AG04450 (cell line): ENCODE measurements at regions not wholly inside any gene's neighbourhood (a gene's known extent, or its start where the extent isn't known, plus 50 kb on each side); places are given as distances from the start of the nearest gene placed in this dataset.
A peak's percentile ranks its signal among the peaks of the same experiment; 100 is the strongest.

ENCODE experiments used
- CTCF ChIA-PET: fragments of 300-600, 350-600 bp; formaldehyde crosslinking; extraction: SDS; loops from one replicate; lab custom pipeline; 2022; ENCODE audit warnings: antibody characterized with exemption, inconsistent platforms; lab: Charles Lee
- POLR2A ChIA-PET: fragments of 350-600 bp; formaldehyde crosslinking; extraction: SDS; loops from one replicate; lab custom pipeline; 2021; ENCODE audit warnings: antibody characterized with exemption, inconsistent platforms; lab: Yijun Ruan, JAX
- DNase-seq: peaks from one replicate; pipeline ENCODE4 v3.0.0-alpha.2; 2011; ENCODE audit warnings: low read depth, low spot score
- H3K27ac ChIP-seq: one replicate; pipeline ENCODE4 v1.5.1; 2012; ENCODE audit warnings: low read depth, low read length, control low read depth
- H3K27me3 ChIP-seq: one replicate; pipeline ENCODE4 v1.6.0; 2012; ENCODE audit warnings: low read length; ENCODE audit not compliant: control insufficient read depth, insufficient read depth
- H3K4me3 ChIP-seq: 2 replicates; pipeline ENCODE4 v1.5.1; 2011; ENCODE audit warnings: mild to moderate bottlenecking, low read depth, low read length, control low read depth
- H3K9me3 ChIP-seq: 2 replicates; pipeline ENCODE4 v1.5.1; 2012; ENCODE audit warnings: low read length; ENCODE audit not compliant: control insufficient read depth, insufficient read depth
- TF ChIP-seq, protein P1 (sequence below): IDR thresholded peaks from 2 replicates; pipeline ENCODE4 v1.5.1; 2011; ENCODE audit warnings: low read depth, low read length, control low read depth, inconsistent platforms

DNA sequence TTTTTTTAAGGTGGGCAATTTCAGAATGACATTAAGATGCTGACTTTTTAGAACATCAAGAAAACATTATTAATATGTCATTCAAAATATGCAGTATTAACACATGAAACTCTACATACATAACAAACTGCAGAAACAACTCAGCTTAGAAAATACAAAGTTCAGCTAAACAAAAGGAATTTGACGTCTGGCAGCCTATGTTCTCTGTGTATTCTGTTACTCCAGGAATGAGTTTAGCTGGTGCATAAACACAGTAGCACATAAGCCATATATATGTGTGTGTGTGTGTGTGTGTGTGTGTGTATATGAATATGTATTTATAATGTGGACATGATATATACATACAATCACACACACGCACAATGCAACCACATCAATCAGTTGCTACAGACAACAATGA is 413.5 kb upstream of the PSMD7 start:
- POLR2A ChIA-PET: interaction anchor here (0.6 kb wide), 1 partner anchor 1039 kb away, joined by 3 read pairs; no protein-coding TSS in a partner anchor
- peaks cover 2% of the 10 kb centered on the region for H3K27me3 ChIP-seq

DNA sequence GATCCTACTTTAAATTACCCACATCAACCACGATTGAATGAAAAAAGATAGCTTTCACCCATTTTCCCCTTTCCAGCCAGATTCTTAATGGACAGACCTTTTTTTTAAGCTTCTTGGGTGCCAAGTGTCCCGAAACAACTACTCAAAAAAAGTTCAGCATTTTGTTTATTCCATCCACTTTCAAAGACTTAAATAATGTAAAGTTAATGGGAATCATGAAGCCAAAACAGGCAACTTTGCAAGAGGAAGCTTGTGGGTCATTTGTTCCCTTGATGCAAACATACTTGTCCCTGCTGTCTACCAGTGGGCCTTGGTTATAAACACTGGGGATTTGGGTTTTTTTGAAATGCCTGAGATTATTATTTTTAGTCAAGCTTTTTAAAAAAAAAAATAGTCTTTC is 414.0 kb upstream of the PSMD7 start:
- no peak for DNase-seq
- TF ChIP-seq, protein P1, sequence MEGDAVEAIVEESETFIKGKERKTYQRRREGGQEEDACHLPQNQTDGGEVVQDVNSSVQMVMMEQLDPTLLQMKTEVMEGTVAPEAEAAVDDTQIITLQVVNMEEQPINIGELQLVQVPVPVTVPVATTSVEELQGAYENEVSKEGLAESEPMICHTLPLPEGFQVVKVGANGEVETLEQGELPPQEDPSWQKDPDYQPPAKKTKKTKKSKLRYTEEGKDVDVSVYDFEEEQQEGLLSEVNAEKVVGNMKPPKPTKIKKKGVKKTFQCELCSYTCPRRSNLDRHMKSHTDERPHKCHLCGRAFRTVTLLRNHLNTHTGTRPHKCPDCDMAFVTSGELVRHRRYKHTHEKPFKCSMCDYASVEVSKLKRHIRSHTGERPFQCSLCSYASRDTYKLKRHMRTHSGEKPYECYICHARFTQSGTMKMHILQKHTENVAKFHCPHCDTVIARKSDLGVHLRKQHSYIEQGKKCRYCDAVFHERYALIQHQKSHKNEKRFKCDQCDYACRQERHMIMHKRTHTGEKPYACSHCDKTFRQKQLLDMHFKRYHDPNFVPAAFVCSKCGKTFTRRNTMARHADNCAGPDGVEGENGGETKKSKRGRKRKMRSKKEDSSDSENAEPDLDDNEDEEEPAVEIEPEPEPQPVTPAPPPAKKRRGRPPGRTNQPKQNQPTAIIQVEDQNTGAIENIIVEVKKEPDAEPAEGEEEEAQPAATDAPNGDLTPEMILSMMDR: no peak
- CTCF ChIA-PET: interaction anchor here (0.6 to 1.2 kb wide), 3 partner anchors 14 to 1702 kb away, joined by 3 to 5 read pairs (median 3); no protein-coding TSS in a partner anchor
- H3K27ac ChIP-seq: no peak overlapping the region
- H3K4me3 ChIP-seq: no peak overlapping the region
- POLR2A ChIA-PET: interaction anchor here (0.6 kb wide), 2 partner anchors 589 to 1038 kb away, joined by 3 read pairs; no protein-coding TSS in a partner anchor
- no peaks in the 10 kb centered on the region for H3K9me3 ChIP-seq
- H3K27me3 ChIP-seq: peaks cover 2% of the 10 kb centered on the region

More for the DNA sequence above, 413.5 kb upstream of the PSMD7 start:
- CTCF ChIA-PET: interaction anchor here (0.6 kb wide), 1 partner anchor 14 kb away, joined by 5 read pairs; no protein-coding TSS in a partner anchor
- no peak for DNase-seq
- no peak overlapping the region for H3K4me3 ChIP-seq
- no peaks in the 10 kb centered on the region for H3K9me3 ChIP-seq
- TF ChIP-seq, protein P1: no peak
- H3K27ac ChIP-seq: no peak overlapping the region

DNA sequence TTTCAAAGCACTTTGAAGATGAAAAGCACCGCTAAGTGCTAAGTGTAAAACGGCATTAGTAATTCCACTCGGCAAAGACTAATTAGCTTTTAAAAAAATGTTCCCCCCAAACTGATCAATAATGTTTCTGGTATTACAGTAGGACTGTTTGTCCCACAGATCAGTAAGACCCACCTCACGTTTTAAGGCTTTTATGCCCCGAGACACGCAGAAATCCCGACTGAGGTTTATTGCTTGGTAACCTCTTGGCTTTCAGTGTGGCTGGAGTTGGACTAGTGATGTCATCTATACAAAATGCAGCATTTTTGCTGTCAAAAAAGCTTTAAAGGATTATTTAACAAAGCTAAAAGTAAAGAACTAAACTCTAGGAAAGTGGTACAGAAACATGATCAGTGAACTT is 414.6 kb upstream of the PSMD7 start:
- CTCF ChIA-PET: interaction anchor here (1.2 to 1.6 kb wide), 2 partner anchors 9 to 168 kb away, joined by 3 to 5 read pairs; no protein-coding TSS in a partner anchor
- no peak for DNase-seq
- H3K9me3 ChIP-seq: no peaks in the 10 kb centered on the region
- peaks cover 2% of the 10 kb centered on the region for H3K27me3 ChIP-seq
- H3K27ac ChIP-seq: no peak overlapping the region
- TF ChIP-seq, protein P1: no peak
- no peak overlapping the region for H3K4me3 ChIP-seq
- POLR2A ChIA-PET: interaction anchor here (0.6 kb wide), 1 partner anchor 588 kb away, joined by 3 read pairs; no protein-coding TSS in a partner anchor

DNA sequence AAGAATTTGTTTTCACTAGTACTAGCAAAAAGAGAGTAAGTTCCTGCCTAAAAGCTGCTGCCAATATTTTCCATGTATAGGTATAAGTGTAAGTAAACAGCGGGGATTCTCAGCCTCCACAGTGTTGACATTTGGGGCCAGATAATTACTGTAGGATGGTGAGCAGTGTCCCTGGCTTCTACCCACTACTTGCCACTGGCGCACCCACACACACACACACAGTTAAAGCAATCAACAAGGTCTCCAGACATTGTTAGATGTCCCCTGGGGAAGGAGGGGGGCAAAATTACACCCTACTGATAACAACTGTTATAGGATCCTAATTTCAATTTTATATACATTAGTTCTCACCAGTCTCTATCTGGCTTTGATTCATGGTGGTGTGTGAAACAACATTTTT is 417.0 kb upstream of the PSMD7 start:
- no peak overlapping the region for H3K27ac ChIP-seq
- H3K27me3 ChIP-seq: peaks cover 2% of the 10 kb centered on the region
- TF ChIP-seq, protein P1: no peak
- ChIA-PET POLR2A (no interaction called here), CTCF (interaction anchor here (0.6 to 4.7 kb wide), 13 partner anchors 13 to 1755 kb away, joined by 3 to 57 read pairs (median 11); no protein-coding TSS in a partner anchor)
- no peaks in the 10 kb centered on the region for H3K9me3 ChIP-seq
- no peak overlapping the region for H3K4me3 ChIP-seq
- no peak for DNase-seq

DNA sequence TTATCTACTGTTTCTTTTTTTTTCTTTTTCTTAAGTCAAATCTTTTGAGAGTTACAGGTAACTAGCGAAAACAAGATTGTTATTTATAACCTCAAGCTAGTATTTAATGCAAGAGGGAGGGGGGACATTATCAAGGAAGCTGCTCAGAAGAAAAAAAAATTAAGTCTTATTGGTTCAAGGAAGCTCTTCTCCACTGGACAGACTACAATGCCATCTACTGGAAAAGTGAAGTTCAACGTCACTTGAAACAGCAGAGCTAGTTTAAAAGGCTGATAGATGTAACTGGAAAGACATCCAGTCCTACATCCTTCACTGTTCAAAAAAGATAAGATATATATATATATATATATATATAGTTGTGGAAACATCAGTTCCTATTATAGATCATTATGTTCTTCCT is 418.0 kb upstream of the PSMD7 start:
- no peak overlapping the region for H3K27ac ChIP-seq
- peaks cover 2% of the 10 kb centered on the region for H3K27me3 ChIP-seq
- H3K9me3 ChIP-seq: no peaks in the 10 kb centered on the region
- TF ChIP-seq, protein P1: peak; percentile 69
- ChIA-PET CTCF (interaction anchor here (0.5 to 4.7 kb wide), 53 partner anchors 9 to 1765 kb away, joined by 3 to 57 read pairs (median 4); no protein-coding TSS in a partner anchor), POLR2A (no interaction called here)
- H3K4me3 ChIP-seq: no peak overlapping the region
- DNase-seq: peak; percentile 39
